AG10803 (cell line): ENCODE measurements at regions not wholly inside any gene's neighbourhood (a gene's known extent, or its start where the extent isn't known, plus 50 kb on each side); places are given as distances from the start of the nearest gene placed in this dataset.

ENCODE experiments used
- DNase-seq: peaks from one replicate; pipeline ENCODE4 v3.0.0; 2010; ENCODE audit warnings: low read depth
- H3K4me3 ChIP-seq: 2 replicates; pipeline ENCODE4 v1.5.1; 2011; ENCODE audit warnings: mild to moderate bottlenecking, low read length, control low read depth
- TF ChIP-seq, protein P1 (sequence below): conservative IDR thresholded peaks from 2 replicates; pipeline ENCODE4 v1.5.1; 2011; ENCODE audit warnings: mild to moderate bottlenecking, low read length, control low read depth, inconsistent platforms

DNA sequence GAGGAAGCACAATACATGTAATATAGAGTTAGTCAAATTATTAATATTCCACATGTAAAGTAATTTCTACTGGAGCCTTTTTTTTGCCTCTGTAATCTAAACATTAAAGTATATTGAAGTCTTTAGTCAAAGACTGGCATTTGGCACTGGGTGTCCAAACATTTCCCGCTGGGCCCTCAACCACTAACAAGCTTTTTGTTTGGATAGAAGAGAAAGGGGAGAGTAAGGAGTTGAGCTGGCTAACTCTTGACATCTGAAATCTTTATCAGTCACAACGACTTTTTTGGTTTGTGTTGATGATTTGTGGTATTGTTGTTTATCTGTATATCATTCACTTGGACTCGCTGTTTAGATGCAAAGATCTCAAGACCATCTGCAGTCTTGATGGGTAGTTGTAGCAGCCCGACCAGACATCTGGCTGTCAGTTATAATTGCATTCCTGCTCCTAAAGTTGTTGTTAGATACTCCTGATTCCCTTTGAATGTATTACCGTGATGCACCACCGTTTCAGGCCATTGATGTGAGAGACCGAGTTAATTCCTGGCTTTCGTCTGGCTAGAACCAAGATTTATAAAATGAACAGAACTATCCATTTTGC, 379.6 kb downstream of the MTX2 start:
- TF ChIP-seq, protein P1, sequence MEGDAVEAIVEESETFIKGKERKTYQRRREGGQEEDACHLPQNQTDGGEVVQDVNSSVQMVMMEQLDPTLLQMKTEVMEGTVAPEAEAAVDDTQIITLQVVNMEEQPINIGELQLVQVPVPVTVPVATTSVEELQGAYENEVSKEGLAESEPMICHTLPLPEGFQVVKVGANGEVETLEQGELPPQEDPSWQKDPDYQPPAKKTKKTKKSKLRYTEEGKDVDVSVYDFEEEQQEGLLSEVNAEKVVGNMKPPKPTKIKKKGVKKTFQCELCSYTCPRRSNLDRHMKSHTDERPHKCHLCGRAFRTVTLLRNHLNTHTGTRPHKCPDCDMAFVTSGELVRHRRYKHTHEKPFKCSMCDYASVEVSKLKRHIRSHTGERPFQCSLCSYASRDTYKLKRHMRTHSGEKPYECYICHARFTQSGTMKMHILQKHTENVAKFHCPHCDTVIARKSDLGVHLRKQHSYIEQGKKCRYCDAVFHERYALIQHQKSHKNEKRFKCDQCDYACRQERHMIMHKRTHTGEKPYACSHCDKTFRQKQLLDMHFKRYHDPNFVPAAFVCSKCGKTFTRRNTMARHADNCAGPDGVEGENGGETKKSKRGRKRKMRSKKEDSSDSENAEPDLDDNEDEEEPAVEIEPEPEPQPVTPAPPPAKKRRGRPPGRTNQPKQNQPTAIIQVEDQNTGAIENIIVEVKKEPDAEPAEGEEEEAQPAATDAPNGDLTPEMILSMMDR: no peak
- H3K4me3 ChIP-seq: no peak overlapping the region
- no peak for DNase-seq

DNA sequence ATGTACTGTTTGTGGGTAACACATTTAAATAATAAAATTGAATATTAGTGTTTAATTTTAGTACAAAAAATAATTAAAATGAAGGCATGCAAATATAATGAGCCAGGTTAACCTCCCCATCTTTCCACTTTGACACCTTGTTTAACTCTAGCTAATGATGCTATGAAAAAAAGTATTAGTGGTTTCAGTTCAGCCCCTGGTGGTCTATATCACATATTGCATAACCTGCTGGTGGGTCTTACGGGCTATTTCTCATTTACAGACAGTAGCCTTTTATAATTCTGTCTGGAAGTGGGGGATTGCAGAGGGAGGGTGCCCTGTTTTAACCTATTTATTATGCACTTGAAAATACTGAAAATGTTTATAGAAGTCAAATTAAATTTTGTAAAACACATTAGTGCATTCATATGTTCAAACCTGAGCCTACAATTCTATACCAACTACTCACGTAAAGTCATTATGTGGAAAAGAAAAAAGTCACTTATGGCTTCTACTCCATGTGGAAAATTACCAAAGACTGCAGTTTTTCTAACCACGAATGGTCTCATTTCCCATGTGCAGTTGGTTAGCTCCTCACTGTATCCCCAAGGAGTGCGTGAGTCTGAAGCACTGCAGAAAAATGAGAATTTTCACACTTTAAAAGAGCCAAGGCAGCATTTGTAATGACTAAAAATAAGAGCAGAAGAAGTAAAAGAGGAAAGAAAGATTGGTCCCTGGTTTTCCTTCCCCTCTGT, 381.0 kb downstream of the MTX2 start:
- DNase-seq: peak; percentile 37
- no peak overlapping the region for H3K4me3 ChIP-seq
- TF ChIP-seq, protein P1: 0 out of 2 replicates have a peak, but pooled peaks have one; percentile 12

DNA sequence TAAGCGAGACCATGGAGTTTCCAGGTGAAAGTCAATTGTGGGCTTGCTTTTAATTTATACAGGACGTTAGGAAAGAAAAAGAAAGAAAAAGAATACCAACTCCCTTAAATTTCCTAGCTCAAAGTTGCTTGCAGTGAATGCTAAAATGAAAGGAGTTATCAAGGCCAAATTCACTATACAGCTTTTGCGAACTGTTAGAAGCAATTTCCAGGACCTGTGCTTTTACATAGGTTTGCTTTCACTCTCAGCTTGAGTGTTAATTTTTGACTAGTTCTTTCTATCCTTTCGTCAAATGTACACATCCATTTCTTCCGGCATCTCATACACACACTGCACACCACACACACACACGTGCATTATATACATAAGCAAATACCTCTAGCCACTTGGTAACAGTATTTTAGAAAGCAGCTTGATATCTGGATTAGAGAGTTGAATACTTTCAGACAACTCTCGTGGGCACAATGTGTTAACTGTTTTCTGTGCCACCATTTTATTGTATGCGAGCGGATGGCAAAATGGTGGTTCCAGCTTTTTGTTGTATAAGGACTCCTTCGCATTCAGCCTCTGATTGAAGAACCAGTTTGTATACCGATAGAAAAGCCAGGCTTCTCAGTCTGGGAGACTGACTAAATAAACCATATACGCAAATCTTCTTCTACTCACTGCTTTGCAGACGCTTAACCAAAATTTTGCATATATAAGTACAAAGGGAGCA, 381.8 kb downstream of the MTX2 start:
- DNase-seq: no peak
- TF ChIP-seq, protein P1: no peak
- no peak overlapping the region for H3K4me3 ChIP-seq

DNA sequence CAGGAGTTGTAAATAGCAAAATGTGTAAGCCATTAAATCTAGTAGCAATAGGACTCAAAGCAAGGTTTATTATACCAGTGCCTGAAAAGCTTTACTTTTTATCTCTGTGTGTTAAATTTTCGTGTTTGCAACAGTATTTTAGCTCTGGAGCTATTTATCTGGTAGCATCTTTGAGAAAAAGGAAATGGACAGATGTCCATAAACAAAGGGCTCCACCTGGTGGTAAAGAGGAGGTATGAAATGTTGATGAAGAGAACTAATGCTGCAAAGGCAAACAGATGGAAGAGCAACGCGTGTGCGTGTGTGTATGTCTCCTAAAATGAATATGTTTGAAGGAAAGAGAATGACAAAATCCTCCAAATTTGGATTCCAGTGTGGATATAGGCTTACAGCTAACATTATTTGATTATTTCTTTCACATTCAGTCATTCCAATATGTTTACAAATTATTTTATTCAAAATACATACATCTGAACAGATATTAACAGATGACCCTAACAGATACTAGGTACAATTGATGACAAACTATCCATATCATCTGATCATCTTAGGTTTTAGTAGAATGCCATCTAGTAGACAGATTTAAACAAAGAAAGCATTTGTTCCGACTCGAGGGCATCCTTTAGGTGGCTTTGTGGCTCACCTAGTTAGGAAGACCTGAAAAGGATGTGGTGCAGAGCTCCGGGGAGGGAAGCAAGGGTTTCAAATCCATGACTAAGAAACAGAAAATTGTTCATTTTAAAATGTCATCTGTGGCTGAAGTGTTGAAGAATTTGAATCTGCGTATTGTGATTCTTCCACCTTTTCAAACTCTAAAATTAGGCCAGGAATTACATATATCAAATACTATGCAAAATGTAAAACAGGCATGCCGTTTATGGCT, 383.3 kb downstream of the MTX2 start:
- no peak overlapping the region for H3K4me3 ChIP-seq
- DNase-seq: peak; percentile 73
- TF ChIP-seq, protein P1: peak; percentile 81

DNA sequence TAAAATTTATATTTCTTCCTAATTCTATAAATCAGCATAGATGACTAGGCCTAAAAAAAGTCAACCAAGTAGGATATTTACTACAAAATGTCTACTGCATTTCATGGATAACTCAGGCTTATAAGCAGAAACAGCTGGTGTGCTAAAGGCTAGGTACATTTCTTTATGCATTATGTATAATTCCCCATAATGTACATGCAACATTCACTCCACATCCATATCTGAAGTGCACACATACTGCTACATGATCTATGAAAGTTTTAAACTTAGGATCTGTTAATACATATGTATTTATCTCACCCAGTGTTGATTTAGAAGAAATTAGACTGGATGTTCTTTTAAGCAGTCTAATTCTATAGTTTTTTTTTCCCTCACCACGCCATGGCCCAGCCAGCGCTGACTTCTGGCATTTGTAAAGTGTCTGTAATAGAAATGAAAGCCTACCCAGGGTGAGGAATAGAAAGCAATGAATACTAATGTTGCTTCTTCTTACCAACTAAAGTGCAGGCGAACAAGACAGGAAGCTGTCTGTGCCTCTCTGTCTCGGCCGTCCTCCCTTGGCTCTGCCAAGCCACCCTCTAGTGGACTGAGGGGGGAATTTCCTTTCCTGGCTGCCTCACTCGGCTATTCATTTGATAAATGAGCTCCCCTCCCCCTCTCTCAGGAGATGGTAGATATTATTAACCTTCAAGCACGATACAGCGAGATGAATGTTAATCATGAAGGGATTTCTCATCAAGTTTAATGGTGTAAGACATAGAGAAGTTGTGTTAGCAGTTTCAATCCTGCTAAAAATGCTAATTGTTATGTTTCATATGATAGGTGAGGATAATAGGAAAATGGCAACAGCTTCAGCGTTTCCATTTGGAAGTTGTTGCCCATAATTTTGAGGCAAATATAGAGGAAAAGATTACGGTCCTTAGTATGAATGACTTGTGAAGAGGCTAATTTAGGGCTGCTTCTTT, 384.5 kb downstream of the MTX2 start:
- TF ChIP-seq, protein P1: peak; percentile 87
- DNase-seq: peak; percentile 84
- H3K4me3 ChIP-seq: no peak overlapping the region
